ENCODE measurements at regions not wholly inside any gene's neighbourhood (a gene's known extent, or its start where the extent isn't known, plus 50 kb on each side); places are given as distances from the start of the nearest gene placed in this dataset.

GRCh38 chr9:16031486-16031885 is 478.6 kb downstream of the CCDC171 start:
- DNase-seq (ENCODE audit: extremely low read depth, low read depth): no peak
- no peak for TF ChIP-seq CTCF (IDR thresholded peaks at IDR 0.05; ENCODE audit: low read depth, low read length, missing control alignments)
- H3K4me3 ChIP-seq (replicated peaks; ENCODE audit: low read depth, low read length): no peak overlapping the region

- H3K4me3 ChIP-seq (replicated peaks; ENCODE audit: low read depth, low read length): no peak overlapping the region
- no peak for DNase-seq (ENCODE audit: extremely low read depth, low read depth)
These were observed 479.1 kb downstream of the CCDC171 start for GRCh38 chr9:16031971-16032370.

GRCh38 chr9:16032799-16033198 is 480.0 kb downstream of the CCDC171 start:
- no peak overlapping the region for H3K4me3 ChIP-seq (replicated peaks; ENCODE audit: low read depth, low read length)
- TF ChIP-seq CTCF (IDR thresholded peaks at IDR 0.05; ENCODE audit: low read depth, low read length, missing control alignments): no peak
- no peak for DNase-seq (ENCODE audit: extremely low read depth, low read depth)

More at GRCh38 chr9:16031971-16032370, 479.1 kb downstream of the CCDC171 start:
- TF ChIP-seq CTCF (IDR thresholded peaks at IDR 0.05; ENCODE audit: low read depth, low read length, missing control alignments): no peak

GRCh38 chr9:16033253-16033652 is 480.4 kb downstream of the CCDC171 start:
- no peak for TF ChIP-seq CTCF (IDR thresholded peaks at IDR 0.05; ENCODE audit: low read depth, low read length, missing control alignments)
- DNase-seq (ENCODE audit: extremely low read depth, low read depth): no peak
- H3K4me3 ChIP-seq (replicated peaks; ENCODE audit: low read depth, low read length): no peak overlapping the region

- no peak overlapping the region for H3K4me3 ChIP-seq (replicated peaks; ENCODE audit: low read depth, low read length)
- no peak for TF ChIP-seq CTCF (IDR thresholded peaks at IDR 0.05; ENCODE audit: low read depth, low read length, missing control alignments)
These were observed 481.3 kb downstream of the CCDC171 start for GRCh38 chr9:16033921-16034691.

GRCh38 chr9:16039218-16039987 is 486.6 kb downstream of the CCDC171 start:
- TF ChIP-seq CTCF (IDR thresholded peaks at IDR 0.05; ENCODE audit: low read depth, low read length, missing control alignments): peak; percentile 40
- no peak for DNase-seq (ENCODE audit: extremely low read depth, low read depth)
- no peak overlapping the region for H3K4me3 ChIP-seq (replicated peaks; ENCODE audit: low read depth, low read length)

More at GRCh38 chr9:16033921-16034691, 481.3 kb downstream of the CCDC171 start:
- DNase-seq (ENCODE audit: extremely low read depth, low read depth): no peak
